Adrenal gland (tissue), 9 donors: ENCODE measurements at regions not wholly inside any gene's neighbourhood (a gene's known extent, or its start where the extent isn't known, plus 50 kb on each side); places are given as distances from the start of the nearest gene placed in this dataset.
"Not testable (repeated sequence)": the region's sequence is repeated elsewhere in the genome, so short reads cannot be mapped to it uniquely, and the experiment has no call there.

ENCODE experiments used
- DNase-seq, 7 donors: peaks; one replicate each; pipeline ENCODE4 v3.0.0-alpha.2; 2019 to 2020
- H3K27ac ChIP-seq, 5 donors: fragments of 200-600 bp; sonication (generic) in 4 of 5; 1 replicate in 3 of 5; 2 replicates in 2 of 5; pipeline versions ENCODE4 v1.5.1 to v1.8.0; 2016 to 2020; ENCODE audit warnings: mild to moderate bottlenecking in 1 of 5
- H3K27me3 ChIP-seq: fragments of 200-600 bp; 2 replicates; pipeline ENCODE4 v1.8.0; 2021
- H3K36me3 ChIP-seq, 2 donors: fragments of 200-600 bp; replicated peaks in 1 of 2; 1 replicate in 1 of 2; 2 replicates in 1 of 2; pipeline versions ENCODE4 v1.5.1 to v1.8.0; 2018 to 2022
- H3K4me1 ChIP-seq, 2 donors: fragments of 200-600 bp; replicated peaks in 1 of 2; 1 replicate in 1 of 2; 2 replicates in 1 of 2; pipeline versions ENCODE4 v1.5.1 to v1.8.0; 2018 to 2021
- H3K4me3 ChIP-seq, 4 donors: fragments of 200-600 bp; sonication (generic) in 3 of 4; one replicate each; pipeline ENCODE4 v1.5.1; 2016 to 2018
- H3K9me3 ChIP-seq, 3 donors: fragments of 200-600 bp; sonication (generic) in 1 of 3; replicated peaks in 1 of 3; 1 replicate in 2 of 3; 2 replicates in 1 of 3; pipeline versions ENCODE4 v1.5.1 to v1.8.0; 2016 to 2021
- POLR2A ChIP-seq, 2 donors: fragments of 450-650 bp; IDR thresholded peaks; one replicate each; pipeline ENCODE4 v1.6.1; 2017; ENCODE audit warnings: antibody characterized with exemption in 2 of 2, mild to moderate bottlenecking in 2 of 2, moderate library complexity in 1 of 2
- WGBS, 4 donors: extraction: QIAGEN DNeasy Blood & Tissue Kit in 2 of 4; methylation state at CpG; one replicate each; pipeline versions ENCODE4 v1.1.5 to v1.1.7; 2013 to 2017; 5-methylcytosine and 5-hydroxymethylcytosine counted together
- intact Hi-C, 2 donors: fragments of 100-400 bp; cut with DNase I; formaldehyde crosslinking; loops; one replicate each; pipeline versions ENCODE4 v1.14.1 to v1.15.0; 2022 to 2023
- TF ChIP-seq, protein P1 (sequence below), 6 experiments: fragments of 450-650 bp in 4 of 6; fragments of 200-600 bp in 2 of 6; sonication (generic) in 1 of 6; IDR thresholded peaks; 1 replicate in 5 of 6; 2 replicates in 1 of 6; pipeline versions ENCODE4 v1.5.1 to v1.8.0; 2016 to 2021; ENCODE audit warnings: antibody characterized with exemption in 6 of 6, mild to moderate bottlenecking in 2 of 6, moderate library complexity in 1 of 6
- donor health status: healthy with polysubstance abuse.
- donor health status: Bipolar disorder and iron deficiency.
- donor health status: DM: yes; HTN: yes; CAD: no.
- donor health status: DM: no; HTN: no; CAD: no.
- donor health status: DM: no; HTN: no; CAD: no.

DNA sequence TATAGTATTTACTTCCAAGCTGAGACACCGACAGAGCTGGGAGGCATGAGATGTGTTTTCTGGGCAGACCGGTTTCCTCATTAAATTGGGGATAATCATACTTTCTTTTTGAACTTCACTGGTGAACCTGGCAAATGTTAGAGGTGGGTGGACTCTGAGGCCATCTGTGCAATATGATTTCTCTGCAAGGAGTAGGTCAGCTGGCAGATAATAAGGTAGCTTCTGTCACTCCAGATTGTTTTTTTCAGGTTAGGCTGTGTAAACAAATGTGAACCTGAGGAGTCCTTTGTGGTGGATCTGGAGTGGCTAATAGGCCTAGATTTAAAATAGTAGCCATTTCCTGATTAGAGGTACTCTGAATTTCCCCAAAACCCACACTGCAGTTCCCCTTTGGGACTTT is 75.4 kb upstream of the S1PR3 start:
- Histone ChIP-seq H3K27me3 (no peaks in the 10 kb centered on the region), H3K9me3 (no peaks in the 10 kb centered on the region), H3K4me1 (no peaks in the 10 kb centered on the region), H3K27ac (no peak overlapping the region), H3K36me3 (no peaks in the 10 kb centered on the region), H3K4me3 (no peak overlapping the region)
- no peak for TF ChIP-seq POLR2A (IDR thresholded peaks at IDR 0.05)
- TF ChIP-seq, protein P1, sequence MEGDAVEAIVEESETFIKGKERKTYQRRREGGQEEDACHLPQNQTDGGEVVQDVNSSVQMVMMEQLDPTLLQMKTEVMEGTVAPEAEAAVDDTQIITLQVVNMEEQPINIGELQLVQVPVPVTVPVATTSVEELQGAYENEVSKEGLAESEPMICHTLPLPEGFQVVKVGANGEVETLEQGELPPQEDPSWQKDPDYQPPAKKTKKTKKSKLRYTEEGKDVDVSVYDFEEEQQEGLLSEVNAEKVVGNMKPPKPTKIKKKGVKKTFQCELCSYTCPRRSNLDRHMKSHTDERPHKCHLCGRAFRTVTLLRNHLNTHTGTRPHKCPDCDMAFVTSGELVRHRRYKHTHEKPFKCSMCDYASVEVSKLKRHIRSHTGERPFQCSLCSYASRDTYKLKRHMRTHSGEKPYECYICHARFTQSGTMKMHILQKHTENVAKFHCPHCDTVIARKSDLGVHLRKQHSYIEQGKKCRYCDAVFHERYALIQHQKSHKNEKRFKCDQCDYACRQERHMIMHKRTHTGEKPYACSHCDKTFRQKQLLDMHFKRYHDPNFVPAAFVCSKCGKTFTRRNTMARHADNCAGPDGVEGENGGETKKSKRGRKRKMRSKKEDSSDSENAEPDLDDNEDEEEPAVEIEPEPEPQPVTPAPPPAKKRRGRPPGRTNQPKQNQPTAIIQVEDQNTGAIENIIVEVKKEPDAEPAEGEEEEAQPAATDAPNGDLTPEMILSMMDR (IDR thresholded peaks at IDR 0.05), result no peak
- WGBS, 4 donors, result 90 to 100% (median 93%) methylated on average over 2 of the region's 2 CpGs
- intact Hi-C loops, result no loop called here
- no peak for DNase-seq

DNA sequence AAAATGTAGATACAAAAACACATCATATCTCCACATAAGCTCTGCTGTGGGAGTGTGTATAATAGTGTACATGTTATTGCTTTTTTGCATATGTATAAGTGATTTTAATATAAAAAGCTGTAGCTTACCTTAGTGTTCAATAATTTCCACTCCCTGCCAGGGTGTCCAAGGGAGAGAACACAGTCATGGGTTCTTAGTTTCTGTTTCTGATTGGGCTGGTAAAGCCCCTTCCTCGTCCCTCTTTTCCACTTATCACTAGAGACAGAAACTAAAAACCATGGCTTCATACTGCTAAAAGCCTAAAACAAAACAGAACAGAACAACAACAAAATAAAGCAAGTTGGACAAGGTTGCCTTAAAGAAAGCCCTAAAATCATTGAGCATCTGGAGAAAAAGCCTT is 74.4 kb upstream of the S1PR3 start:
- no peak for DNase-seq
- 0 to 42% (median 15%) methylated on average over 1 of the region's 1 CpG for WGBS, 4 donors
- no peak overlapping the region for H3K27ac ChIP-seq
- no peaks in the 10 kb centered on the region for H3K27me3 ChIP-seq
- H3K4me3 ChIP-seq, result no peak overlapping the region
- intact Hi-C loops, result no loop called here
- no peak for TF ChIP-seq POLR2A (IDR thresholded peaks at IDR 0.05)
- TF ChIP-seq, protein P1 (IDR thresholded peaks at IDR 0.05), result no peak
- no peaks in the 10 kb centered on the region for H3K9me3 ChIP-seq
- H3K36me3 ChIP-seq, result no peaks in the 10 kb centered on the region
- H3K4me1 ChIP-seq, result no peaks in the 10 kb centered on the region

DNA sequence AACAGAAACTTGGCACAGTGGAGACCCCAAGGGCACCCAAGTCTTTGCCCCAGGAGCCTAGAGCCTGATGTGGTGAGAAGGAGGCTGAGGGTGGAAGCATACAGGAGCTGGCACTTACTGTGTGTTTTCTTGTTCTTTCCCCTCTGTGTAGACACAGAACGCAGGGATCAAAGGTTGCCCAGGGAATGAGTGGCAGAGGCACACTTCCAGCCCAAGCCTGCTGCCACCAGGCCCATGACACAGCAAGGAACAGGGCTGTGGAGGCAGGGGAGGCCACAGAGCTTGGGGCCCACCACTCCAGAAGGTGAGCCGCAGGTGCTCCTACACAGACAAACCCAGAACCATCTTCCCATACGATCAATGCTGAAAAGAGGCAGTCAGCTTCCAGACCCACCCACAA is 73.9 kb upstream of the S1PR3 start:
- H3K27ac ChIP-seq, result no peak overlapping the region

DNA sequence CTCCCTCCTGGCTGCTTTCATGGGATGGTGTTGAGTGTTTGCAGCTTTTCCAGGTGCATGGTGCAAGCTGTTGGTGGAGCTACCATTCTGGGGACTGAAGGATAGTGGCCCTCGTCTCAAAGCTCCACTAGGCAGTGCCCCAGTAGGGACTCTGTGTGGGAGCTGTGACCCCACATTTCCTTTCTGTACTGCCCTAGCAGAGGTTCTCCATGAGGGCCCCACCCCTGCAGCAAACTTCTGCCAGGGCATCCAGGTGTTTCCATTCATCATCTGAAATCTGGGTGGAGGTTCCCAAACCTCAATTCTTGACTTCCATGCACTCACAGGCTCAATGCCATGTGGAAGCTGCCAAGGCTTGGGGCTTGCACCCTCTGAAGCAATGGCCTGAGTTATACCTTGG is 72.7 kb upstream of the S1PR3 start:
- H3K27ac ChIP-seq, H3K9me3 ChIP-seq, H3K4me3 ChIP-seq, intact Hi-C loops, DNase-seq, H3K36me3 ChIP-seq, H3K27me3 ChIP-seq, H3K4me1 ChIP-seq: not testable (repeated sequence)
- WGBS, 4 donors, result 70 to 74% (median 73%) methylated on average over 1 of the region's 1 CpG; no CpG with 5 or more reads in 1 of the 4 donors

More for the DNA sequence above, 73.9 kb upstream of the S1PR3 start:
- no peaks in the 10 kb centered on the region for H3K4me1 ChIP-seq
- no peaks in the 10 kb centered on the region for H3K9me3 ChIP-seq
- H3K27me3 ChIP-seq, result no peaks in the 10 kb centered on the region
- TF ChIP-seq, protein P1 (IDR thresholded peaks at IDR 0.05), result no peak
- TF ChIP-seq POLR2A (IDR thresholded peaks at IDR 0.05), result no peak
- WGBS, 4 donors, result 79 to 94% (median 88%) methylated on average over 1 to 3 of the region's 3 CpGs
- H3K36me3 ChIP-seq, result no peaks in the 10 kb centered on the region
- intact Hi-C loops, result no loop called here
- H3K4me3 ChIP-seq, result no peak overlapping the region
- no peak for DNase-seq

DNA sequence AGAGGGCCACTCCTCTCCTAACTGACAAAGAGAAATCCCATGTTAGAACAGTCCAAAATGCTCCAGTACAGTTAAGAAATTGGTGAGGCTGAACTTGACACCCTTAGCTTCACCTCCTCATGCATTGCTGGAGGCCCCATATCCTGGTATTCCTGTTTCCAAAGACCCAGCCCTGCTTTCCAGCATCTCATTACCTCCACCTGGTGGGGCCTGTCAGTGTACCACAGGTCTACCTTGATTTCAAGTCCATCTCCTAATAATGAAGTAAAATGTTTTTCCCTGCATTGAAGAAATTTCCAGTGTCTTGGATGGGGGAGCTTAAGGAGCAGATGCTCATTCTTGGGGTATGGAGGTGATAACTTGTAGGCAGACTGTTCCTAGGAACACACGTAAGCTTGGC is 70.6 kb upstream of the S1PR3 start:
- no peak for DNase-seq
- H3K4me3 ChIP-seq, result no peak overlapping the region
- no peaks in the 10 kb centered on the region for H3K36me3 ChIP-seq
- H3K9me3 ChIP-seq, result no peaks in the 10 kb centered on the region
- TF ChIP-seq, protein P1 (IDR thresholded peaks at IDR 0.05), result no peak
- no peak for TF ChIP-seq POLR2A (IDR thresholded peaks at IDR 0.05)
- H3K27me3 ChIP-seq, result no peaks in the 10 kb centered on the region
- H3K27ac ChIP-seq, result no peak overlapping the region
- intact Hi-C loops, result no loop called here
- WGBS, 4 donors, result 93 to 100% (median 100%) methylated on average over 1 of the region's 1 CpG
- no peaks in the 10 kb centered on the region for H3K4me1 ChIP-seq
